ENCODE measurements at regions not wholly inside any gene's neighbourhood (a gene's known extent, or its start where the extent isn't known, plus 50 kb on each side); places are given as distances from the start of the nearest gene placed in this dataset.

DNA sequence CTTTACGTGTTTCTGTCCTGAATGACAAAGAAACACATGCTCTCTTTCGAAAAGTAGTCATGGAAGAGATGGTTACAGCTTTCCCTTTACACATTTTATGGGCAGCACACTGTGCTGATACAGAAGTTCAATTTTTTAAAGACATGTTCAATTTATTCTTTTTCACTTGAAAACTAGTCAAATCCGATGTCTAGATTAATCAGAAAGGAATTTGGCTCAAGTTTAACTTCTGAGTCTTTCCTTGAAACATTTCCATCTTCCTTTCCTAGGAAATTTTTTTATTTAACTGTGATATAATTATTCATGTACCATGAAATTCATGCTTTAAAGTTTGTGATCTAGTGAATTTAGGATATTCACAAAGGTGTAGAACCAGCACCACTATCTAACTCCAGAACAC is 360.1 kb downstream of the TNS3 start:
- DNase-seq = no peak

DNA sequence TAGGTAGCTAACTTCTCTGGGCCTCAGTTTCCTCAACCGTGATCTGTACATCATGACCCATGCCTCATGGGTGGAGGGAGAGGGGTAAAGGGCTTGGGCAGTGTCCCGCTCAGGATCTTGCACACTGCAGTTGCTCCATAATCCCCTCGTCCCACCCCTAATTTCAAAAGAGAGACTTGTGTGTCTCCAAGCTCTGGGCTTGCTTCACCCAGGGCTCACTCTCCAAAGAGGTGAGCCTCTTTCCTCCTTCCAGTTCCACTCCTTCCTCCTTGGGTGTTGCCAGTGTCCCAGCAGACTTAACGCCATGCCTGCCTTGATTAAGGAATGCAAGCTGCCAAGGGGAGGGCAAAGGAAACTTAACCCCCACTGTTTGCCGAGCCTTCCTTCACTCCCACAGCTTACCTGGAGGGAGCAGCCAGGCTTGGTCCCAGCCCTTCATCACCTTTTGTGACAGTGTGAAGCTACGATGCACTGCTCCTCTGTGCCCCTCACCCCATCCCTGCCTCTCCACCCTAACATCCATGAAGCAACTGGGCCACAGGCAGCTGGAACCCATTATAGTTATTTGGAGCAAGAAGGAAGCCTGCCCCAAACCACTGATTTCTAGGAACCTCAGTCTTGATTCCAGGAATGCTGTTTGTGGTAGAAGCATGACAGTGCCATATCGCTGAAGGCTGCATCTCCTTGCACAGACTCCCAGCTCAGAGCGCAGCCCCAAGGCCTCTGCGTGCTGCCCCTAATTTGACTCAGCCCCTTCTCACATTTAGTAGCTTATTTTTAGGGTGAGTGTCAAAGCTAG is 363.3 kb downstream of the TNS3 start:
- no peak for DNase-seq

DNA sequence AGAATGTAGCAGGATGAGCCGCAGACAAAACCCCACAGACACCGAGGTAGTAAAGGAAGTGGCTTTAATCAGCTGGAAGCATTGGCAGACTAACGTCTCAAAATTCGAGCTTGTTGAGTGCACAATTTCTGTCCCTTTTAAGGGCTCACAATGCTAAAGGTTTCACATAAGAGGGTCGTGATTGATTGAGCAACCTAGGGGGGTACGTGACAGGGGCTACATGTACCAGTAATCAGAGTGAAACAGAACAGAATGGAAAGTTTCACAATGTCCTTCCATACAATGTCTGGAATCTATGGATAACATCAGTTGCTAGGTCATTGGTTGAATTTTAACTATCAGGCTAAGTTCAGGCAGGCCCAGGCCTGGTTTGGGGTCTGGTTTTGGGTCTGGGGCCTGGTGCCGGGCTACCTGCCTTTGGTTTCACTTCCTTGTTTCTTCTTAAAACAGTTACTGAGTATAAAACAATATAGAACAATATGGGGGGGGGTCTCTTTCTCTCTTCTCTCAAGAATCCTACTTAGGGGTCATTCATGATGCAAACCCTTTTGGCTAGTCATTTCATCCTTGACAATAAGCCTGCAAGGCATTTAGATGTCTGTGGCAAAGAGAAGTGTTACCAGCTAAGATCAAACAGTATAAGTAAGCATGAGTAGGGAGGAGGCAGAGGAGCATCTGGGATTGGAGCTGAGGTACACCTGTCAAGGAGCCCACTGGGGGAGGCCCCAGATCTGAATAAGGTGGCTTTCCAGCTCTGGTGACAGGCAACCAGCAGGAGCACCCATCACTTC is 364.1 kb downstream of the TNS3 start:
- no peak for DNase-seq

DNA sequence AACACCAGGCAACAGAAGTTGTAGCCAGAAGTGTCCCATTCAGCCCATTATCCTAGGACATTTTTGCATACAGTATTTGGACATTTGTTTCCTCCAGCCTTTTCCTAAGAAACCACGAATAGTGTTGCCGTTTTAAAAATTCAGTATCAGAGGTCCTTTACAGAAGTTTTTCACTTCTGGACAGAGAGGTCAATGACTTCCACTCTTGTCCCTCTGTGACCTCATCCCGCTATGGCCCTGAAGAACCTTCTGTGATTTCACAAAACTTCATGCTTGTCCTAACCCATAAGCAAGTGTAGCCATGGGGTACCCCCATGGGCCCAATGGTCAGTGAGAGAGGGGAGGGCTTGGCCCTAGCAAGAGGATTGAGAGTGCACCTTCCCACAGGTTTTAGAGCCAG is 364.8 kb downstream of the TNS3 start:
- DNase-seq = no peak

DNA sequence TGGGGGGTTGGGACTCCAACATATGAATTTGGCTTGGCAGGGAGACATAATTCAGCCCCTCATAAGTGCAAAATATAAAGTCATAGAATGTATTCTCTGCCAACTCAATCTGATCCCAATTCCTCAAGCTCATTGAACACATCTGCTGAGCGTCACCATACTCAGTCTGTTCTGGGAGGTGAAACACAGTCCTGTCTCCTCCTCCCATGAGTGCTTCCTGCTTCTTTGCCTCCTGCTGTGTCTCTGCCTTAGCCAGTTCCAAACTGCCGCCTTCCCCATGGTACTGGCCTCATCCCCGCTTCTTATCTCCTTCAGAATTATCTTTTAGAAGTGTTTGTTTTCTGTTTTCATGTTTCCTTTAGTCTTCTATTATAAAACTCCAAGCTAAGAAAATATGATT is 365.5 kb downstream of the TNS3 start:
- DNase-seq = no peak

DNA sequence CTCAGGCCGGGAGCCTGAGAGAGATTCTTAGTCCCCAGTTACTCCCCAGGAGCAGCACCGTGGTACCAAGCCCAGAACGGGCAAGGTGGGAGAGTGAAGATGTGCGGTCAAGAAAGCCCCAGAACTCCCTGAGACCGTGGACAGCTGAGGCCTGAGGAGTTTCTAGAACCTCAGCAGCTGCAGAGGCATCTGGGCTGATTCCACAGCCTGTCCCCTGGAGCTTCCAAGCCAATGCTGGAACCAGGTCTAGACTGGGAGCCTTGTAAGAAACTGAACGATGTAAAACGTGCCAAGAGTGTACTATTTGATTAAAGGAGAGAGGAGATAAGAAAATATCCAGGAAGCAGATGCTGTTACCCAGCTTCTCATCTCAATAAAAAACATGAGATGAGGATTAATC is 366.3 kb downstream of the TNS3 start:
- DNase-seq = no peak

DNA sequence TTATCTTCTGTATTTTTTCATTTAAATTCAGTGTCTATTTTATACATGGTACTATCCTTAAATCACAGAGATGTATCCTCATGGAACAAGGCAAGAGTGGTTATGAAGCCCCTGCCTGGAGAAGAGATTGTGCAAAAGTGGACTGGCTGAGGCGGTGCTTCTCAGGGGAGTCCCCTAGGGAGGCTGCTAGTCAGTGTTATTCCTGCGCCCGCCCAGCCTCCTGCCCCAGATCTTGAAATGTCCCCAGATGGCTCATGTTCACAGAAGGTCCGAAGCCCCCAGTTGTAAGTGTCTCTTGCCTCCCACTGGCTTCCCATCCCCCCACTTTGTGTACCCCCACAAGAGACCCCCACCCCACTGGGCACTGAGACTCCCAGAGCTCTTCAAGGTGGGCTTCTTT is 366.9 kb downstream of the TNS3 start:
- DNase-seq = no peak

DNA sequence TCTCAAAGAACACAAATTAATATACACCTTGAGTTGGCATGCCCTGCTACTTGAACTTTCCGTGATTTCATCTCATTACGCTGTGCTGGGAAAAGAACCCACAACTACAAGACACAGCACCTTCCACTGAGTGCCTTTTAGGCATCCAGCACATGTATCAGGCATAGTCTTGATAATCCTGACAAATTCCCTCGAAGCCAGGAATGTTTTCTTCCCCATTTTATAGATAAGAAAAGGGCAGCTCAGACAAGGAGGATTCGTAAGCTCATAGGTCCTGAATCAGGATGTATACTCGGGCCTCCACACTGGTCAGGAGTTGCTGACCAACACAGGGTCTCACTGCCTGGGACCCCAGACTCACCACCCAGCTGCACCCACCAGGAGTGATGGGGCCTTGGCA is 368.6 kb downstream of the TNS3 start:
- DNase-seq = no peak

DNA sequence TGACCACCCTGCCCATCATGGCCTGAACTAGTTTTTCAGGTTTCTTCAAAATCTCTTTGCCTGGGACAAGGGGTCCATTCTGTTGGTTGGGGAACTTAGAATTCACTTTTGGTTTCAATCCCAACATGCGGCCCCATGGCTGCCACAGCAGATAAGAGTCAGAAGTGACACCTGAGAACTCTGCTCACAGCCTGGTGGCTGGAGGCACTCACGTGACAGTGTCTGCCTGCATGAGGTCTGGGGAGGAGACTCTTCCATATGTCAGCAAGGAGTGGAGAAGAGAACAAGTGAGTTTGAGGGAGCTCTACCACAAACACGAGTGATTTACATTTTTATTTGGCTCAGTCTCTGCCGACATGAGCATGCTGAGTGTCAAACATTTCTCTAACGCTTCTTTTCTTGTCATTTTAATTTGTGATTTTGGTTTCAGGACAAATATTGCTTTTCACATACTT is 370.4 kb downstream of the TNS3 start:
- no peak for DNase-seq

DNA sequence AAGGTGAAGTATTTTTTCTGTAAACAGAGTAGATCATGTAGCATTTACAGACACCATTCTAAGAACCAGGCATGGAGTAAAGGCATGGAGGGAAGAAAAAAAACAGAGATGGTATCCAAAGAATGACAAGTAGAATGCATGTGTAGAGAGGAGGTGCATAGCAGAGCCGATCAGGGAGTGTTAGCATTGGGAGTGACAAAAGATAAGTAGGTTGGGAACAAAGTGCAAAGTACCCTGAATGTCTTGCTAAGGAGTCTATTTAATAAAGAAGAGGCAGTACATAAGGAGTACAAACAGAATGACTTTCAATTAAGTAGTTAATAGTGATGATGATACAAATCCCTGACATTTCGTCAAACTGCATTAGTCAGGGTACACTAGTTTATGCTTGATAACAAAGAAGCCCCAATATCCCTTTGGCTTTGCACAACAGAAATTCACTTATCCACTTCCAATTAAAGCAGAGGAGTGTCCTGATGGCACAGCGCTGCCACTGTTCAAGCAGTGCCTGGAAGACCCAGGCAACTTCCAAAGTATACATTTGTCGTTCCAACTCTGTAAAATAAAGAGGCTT is 371.5 kb downstream of the TNS3 start:
- no peak for DNase-seq

DNA sequence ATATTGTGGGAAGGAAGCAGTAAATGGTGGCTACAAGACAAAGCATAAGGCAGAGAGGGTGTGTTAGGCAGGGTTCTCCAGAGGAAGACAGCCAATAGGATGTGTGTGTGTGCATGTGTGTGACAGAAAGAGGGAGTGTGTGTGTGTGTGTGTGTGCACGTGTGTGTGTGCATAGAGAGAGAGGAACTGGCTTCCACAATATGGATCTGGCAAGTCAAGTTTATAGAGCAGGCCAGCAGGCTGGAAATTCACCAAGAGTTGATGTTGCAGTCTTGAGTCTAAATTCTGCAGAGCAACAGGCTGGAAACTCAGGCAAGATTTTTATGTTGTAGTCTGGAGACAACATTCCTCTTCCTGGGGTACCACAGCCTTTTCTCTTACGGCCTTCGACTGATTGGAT is 374.0 kb downstream of the TNS3 start:
- DNase-seq = no peak

DNA sequence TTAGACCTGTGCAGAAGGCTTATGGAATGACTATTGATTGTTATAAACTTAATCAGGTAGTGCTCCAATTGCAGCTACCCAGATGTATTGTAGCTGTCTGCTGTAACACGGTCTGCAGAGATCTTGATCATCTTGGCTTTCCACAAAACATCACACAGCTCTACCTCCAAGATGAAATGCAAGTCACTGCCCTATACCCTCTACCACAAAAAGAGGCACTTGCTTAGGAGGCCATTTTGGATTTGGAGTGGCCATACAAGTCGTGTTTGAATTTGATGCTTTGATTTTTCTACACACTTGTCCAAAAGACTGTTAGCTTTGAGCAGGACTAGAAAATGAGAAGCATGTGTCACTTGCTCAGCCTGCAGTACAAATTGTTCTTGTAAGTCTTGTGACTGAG is 377.2 kb downstream of the TNS3 start:
- DNase-seq = no peak

DNA sequence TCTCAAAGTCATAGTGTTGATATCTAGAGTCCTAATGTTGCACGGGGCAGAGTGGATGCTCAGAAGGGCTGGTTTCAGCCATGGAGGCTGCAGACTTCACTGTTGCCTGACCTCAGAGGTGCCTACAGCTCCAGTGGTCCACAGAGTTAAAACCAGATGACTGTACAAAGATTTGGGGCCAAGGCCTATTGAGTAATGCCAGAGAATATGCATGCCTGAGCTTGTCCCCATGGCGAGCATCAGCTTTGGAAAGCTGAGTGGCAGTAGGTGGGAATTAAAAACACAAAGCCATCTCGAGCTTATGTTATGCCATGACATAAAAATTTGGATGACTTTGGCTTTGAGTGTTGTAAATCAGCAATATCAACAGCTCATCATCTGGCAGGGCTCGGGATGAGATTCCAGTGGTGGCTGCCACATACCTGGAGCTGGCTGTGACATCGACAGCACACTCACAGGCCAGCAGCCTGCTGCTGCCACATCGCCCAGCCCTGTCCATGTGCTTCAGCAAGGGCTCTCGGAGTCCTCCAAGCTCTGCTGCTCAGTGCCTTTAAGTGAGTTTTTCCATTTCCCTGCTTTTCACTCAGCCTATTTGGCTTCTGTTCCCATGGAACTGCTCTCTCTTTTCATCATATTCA is 379.6 kb downstream of the TNS3 start:
- no peak for DNase-seq

DNA sequence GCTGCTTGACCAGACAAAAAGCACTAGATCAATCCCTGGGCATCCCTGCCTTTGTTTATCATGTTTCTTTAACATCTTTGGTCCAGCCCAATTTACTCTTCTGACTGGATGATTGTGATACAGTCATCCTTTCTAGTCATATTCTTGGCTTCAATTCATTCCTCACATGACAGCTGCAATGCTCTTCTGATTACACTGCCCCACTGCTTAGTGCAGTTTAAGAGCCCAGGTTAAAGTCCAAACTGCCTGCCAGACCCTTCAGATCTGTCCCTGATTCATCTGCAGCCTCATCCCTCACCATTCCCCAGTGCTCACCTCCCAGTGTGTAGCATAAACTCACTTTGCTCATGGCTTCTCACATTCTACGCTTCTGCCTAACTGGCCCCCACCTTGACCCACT is 383.8 kb downstream of the TNS3 start:
- no peak for DNase-seq

DNA sequence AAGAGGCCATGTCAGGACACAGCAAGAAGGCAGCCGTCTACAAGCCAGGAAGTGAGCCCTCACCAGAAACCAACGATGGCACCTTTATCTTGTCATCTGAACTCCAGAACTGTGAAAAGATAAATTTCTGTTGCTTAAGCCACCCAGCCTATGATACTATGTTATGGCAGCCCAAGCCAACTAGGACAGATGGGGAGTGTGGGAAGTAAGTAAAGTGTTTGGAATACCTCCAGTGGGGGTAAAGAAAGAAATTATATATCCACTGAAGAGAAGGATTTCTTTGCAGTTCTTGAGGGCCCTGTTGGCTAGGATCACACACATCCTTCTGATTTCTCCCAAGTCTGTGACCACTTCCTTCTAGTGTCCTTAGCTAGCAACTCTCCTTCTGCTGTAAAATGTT is 384.4 kb downstream of the TNS3 start:
- DNase-seq = no peak

DNA sequence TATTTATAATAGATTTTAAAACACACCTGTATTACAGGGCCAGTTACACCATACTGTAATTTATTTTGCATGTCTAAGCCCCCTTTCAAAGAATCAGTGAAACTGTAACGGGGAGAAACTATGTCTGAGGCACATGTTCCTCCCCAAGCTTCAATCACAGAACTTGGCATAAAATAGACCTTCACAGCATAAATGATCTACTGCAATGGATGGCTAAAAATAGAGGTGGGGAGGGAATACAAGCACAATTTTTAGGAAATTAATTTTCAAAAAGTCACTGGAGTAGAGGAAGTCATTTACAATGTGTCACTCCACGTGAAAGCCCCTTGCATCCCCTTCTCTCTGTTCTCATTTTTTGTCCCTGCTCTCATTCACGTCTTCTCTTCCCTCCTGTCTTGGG is 385.2 kb downstream of the TNS3 start:
- DNase-seq = no peak

DNA sequence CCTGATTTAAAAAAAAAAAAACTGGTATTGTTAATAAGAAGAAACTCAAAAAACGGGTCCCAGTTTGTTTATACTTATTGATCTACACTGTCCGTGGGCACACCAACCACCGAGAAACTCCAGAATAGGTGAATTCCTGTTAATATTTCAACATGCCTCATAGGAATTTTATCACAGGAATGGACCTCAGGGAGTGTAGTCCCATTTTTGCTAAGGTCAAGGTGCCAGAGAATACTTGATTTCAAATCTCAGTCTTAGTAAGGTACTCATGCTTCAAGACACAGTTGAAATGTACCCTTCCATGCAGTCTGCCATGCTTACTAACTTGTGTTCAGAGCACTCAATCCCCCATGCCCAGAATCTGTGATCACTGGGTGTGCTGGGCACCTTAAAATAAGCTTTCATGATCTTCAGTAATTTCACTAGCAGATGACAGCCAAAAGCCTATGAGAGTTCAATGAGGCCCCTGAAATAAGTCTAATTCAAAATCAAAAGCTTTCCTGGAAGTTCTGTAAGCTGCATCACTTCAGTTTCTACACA is 385.7 kb downstream of the TNS3 start:
- DNase-seq = no peak

DNA sequence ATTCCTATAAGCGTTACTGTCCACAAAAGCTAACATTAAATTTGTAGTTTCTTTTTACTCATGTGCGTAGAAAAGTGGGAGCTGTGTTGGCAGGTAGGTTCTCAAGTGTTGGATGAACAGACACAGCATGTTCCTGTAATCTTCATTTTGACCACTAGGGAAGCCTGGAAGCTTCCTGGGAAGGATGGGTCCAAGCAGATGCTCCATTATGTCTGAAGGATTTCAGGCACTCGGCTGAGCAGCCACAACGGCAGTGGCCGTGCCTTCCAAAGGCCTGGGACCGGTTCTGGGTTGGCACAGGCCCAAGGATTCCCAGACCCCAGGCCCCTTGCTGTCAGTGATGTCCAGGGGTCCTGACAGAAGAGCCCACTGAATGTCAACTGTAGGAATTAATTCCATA is 386.3 kb downstream of the TNS3 start:
- DNase-seq = no peak

DNA sequence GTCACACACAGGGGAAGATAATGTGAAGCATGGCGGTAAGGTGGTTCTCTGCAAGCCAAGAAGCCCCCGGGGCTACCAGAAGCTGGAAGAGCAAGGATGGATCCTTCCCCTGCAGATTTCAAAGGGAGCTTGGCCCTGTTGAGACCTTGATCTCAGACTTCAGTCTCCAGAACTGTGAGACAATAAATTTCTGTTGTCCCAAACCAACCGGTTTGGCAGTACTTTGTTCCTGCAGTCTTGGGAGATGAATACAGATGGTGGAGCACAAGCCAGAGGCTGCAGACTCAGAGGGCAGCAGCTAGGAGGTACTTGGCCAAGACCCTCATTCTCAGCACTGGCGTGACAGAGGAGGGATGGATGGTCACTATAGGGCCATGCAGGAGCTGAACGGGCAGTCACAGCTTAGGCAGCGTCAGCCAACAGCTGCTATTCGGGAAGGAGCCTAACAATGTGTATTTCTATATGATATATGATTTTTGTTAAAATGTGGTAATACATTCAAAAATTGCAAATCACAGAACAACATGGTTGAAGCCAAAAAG is 387.3 kb downstream of the TNS3 start:
- DNase-seq = no peak

DNA sequence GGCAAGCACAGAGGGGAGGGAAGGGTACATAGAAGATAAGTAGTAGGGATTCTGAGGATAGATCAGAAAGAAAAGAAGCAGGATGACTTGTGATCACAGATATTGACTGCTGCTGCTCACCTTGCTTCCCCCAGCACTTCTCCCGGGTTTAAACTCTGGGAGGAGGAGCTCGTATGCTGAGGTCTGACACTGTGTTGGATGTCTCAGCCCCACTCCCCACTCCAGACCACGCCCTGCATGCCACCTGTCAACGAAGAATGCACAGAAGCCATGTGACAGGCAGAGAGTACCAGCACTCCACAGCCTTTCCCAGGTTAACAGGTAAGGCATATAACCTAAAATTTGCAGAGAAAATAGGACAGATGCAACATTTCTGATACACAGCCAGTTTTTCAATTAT is 388.9 kb downstream of the TNS3 start:
- DNase-seq = no peak

DNA sequence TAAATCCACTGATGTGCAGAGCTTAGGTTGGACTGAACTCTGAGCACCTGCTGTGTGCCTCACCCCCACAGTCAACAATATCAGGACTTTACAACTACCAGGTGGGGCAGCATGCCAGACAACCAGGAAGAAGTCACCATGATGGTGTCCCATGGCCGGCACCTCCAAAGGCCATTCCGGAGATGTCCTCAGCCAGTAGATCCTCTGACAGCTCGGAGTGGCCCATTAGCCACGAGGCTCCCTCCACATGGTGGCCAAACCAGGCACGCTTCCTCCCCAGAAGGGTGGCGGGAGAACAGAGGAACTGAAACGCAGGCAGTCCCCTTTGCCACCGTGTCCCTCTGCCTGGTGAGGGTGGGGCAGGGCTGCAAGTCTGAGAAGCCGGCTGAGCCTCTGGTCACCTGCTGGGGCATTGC is 390.0 kb downstream of the TNS3 start:
- no peak for DNase-seq

DNA sequence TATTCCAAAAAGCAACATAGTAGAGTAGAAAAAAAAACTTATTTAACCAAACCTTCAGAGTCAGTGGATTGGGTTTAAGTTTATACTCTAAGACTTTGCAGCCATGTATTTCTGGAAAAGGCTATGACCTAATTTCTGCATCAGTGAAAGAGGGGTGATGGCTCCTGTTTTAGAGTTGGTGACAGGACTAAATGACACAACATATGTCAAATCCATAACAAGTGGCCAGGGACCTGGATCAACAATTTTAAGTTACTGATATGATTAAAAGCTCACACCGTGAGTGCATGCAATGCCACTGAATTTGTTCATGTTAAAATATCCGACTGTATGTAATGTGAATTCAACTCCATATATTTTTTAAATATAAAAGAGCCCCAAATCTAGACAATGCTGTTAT is 390.6 kb downstream of the TNS3 start:
- DNase-seq = no peak

DNA sequence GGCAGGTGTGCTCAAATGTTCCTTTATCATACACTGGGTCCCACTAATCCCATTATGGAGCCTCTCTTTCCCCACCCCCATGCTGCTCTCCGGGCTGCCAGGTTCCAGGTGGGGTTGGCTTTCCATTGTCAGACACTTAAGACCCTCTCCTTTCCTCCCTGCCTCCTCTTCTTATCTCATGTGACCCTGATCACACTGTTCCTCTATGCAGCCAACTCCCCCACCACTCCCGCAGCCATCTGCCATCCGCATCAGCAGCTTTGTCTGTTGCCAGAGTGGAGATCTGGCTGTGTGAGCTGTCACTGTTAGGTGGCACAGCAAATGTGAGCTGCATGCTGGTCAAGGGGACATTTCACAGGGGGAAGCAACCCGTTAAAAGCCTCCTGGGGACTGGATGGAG is 391.4 kb downstream of the TNS3 start:
- DNase-seq = no peak
